Prostate gland (tissue), 2 donors: ENCODE measurements at regions not wholly inside any gene's neighbourhood (a gene's known extent, or its start where the extent isn't known, plus 50 kb on each side); places are given as distances from the start of the nearest gene placed in this dataset.

Experiments
- CTCF ChIP-seq, 4 experiments: fragments of 200-600 bp in 2 of 4; fragments of 450-650 bp in 2 of 4; sonication (generic) in 2 of 4; IDR thresholded peaks; 1 replicate in 3 of 4; 2 replicates in 1 of 4; pipeline ENCODE4 v1.5.1; 2016 to 2019; ENCODE audit warnings: antibody characterized with exemption in 4 of 4, mild to moderate bottlenecking in 2 of 4, moderate library complexity in 2 of 4
- POLR2A ChIP-seq: fragments of 450-650 bp; IDR thresholded peaks from one replicate; pipeline ENCODE4 v1.6.1; 2016; ENCODE audit warnings: antibody characterized with exemption, mild to moderate bottlenecking
- POLR2AphosphoS5 ChIP-seq: sonication (generic); formaldehyde crosslinking; IDR thresholded peaks from one replicate; pipeline ENCODE4 v1.6.1; 2017; ENCODE audit warnings: antibody characterized with exemption

- TF ChIP-seq CTCF (IDR thresholded peaks at IDR 0.05) (no peak), POLR2AphosphoS5 (no peak), POLR2A (no peak)
Observed at GRCh38 chr6:8875986-8876385, 440.6 kb upstream of the SLC35B3 start.
